HG02970 (cell line): ENCODE measurements at regions not wholly inside any gene's neighbourhood (a gene's known extent, or its start where the extent isn't known, plus 50 kb on each side); places are given as distances from the start of the nearest gene placed in this dataset.

Experiments used
- ATAC-seq: cut with Tn5 transposase; IDR thresholded peaks from one replicate; pipeline ENCODE4 v1.9.1; 2021; ENCODE audit warnings: mild to moderate bottlenecking, moderate library complexity, moderate number of reproducible peaks; ENCODE audit not compliant: unreplicated experiment, low FRiP score

GRCh38 chr4:120435179-120435578 is 368.5 kb upstream of the MAD2L1 start:
- no peak for ATAC-seq

- no peak for ATAC-seq
Measured at GRCh38 chr4:120434756-120435155, 368.1 kb upstream of the MAD2L1 start.

- ATAC-seq, result no peak
Measured at GRCh38 chr4:120432301-120432860, 365.7 kb upstream of the MAD2L1 start.

- no peak for ATAC-seq
Measured at GRCh38 chr4:120431180-120431579, 364.5 kb upstream of the MAD2L1 start.

- no peak for ATAC-seq
Measured at GRCh38 chr4:120418146-120418545, 351.5 kb upstream of the MAD2L1 start.

GRCh38 chr4:120415896-120416295 is 349.2 kb upstream of the MAD2L1 start:
- ATAC-seq, result no peak

- ATAC-seq, result no peak
Measured at GRCh38 chr4:120406960-120407359, 340.3 kb upstream of the MAD2L1 start.

GRCh38 chr4:120403296-120403695 is 336.6 kb upstream of the MAD2L1 start:
- no peak for ATAC-seq

GRCh38 chr4:120400441-120400840 is 333.8 kb upstream of the MAD2L1 start:
- no peak for ATAC-seq

- ATAC-seq, result no peak
Measured at GRCh38 chr4:120399826-120400225, 333.2 kb upstream of the MAD2L1 start.

- ATAC-seq, result no peak
Measured at GRCh38 chr4:120395746-120396145, 329.1 kb upstream of the MAD2L1 start.

GRCh38 chr4:120355881-120356280 is 289.2 kb upstream of the MAD2L1 start:
- ATAC-seq, result no peak

- no peak for ATAC-seq
Measured at GRCh38 chr4:120354381-120354780, 287.7 kb upstream of the MAD2L1 start.

- ATAC-seq, result no peak
Measured at GRCh38 chr4:120353235-120353634, 286.6 kb upstream of the MAD2L1 start.

GRCh38 chr4:120352739-120353138 is 286.1 kb upstream of the MAD2L1 start:
- ATAC-seq, result no peak

GRCh38 chr4:120348948-120349347 is 282.3 kb upstream of the MAD2L1 start:
- ATAC-seq, result no peak

- no peak for ATAC-seq
Measured at GRCh38 chr4:120348521-120348920, 281.9 kb upstream of the MAD2L1 start.

GRCh38 chr4:120331486-120332370 is 265.1 kb upstream of the MAD2L1 start:
- ATAC-seq, result no peak

GRCh38 chr4:120329386-120329785 is 262.7 kb upstream of the MAD2L1 start:
- ATAC-seq, result no peak

- no peak for ATAC-seq
Measured at GRCh38 chr4:120327276-120327675, 260.6 kb upstream of the MAD2L1 start.

GRCh38 chr4:120319046-120319767 is 252.6 kb upstream of the MAD2L1 start:
- no peak for ATAC-seq
